ENCODE measurements at regions not wholly inside any gene's neighbourhood (a gene's known extent, or its start where the extent isn't known, plus 50 kb on each side); places are given as distances from the start of the nearest gene placed in this dataset.
"Not testable (repeated sequence)": the region's sequence is repeated elsewhere in the genome, so short reads cannot be mapped to it uniquely, and the experiment has no call there.

DNA sequence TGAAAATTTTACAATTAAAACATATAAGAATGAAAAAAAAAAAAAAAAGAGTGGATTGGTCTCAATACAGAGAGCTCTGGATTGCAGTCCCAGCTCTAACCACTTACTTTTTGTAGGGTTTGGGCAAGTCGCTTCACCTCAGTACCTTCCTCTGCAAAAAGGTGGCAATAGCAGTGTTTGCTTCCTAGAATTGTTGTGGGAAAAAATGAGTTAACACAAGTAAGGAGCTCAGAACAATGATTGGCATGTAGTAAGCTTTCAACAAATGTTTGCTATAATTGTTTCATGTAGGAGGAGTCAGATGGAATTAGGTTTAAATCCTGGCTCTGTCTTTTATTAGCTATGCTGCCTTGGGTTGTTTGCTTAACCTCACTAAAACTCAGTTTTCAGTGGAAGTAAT is 425.2 kb upstream of the TBL1XR1 start:
- DNase-seq (ENCODE audit: low read depth, low spot score): no peak

GRCh38 chr3:177622982-177623617 is 425.8 kb upstream of the TBL1XR1 start:
- no peak for DNase-seq (ENCODE audit: low read depth, low spot score)

GRCh38 chr3:177624528-177625495 is 427.5 kb upstream of the TBL1XR1 start:
- DNase-seq (ENCODE audit: low read depth, low spot score): no peak

- DNase-seq (ENCODE audit: low read depth, low spot score): no peak
Observed at GRCh38 chr3:177626045-177626444, 428.8 kb upstream of the TBL1XR1 start.

DNA sequence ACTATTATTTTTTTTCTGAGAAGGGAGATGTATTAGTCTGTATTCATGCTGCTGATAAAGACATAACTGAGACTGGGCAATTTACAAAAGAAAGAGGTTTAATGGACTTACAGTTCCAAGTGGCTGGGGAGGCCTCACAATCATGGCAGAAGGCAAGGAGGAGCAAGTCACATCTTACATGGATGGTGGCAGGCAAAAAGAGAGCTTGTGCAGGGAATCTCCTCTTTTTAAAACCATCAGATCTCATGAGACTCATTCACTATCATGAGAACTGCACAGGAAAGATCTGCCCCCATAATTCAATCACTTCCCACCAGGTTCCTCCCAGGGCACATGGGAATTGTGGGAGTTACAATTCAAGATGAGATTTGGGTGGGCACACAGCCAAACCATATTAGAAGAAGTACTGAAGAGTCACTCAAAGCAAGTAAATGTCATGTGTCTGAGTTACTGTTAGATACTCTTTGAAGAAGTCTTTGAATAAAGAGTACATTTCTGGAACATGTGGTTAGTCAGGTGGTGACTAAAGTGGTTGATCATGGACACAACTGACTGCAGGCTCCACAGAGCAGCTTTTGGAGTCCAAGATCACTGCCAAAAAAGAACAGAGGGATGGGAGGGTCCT is 430.9 kb upstream of the TBL1XR1 start:
- DNase-seq (ENCODE audit: low read depth, low spot score): not testable (repeated sequence)

- no peak for DNase-seq (ENCODE audit: low read depth, low spot score)
Observed at GRCh38 chr3:177629276-177629675, 432.0 kb upstream of the TBL1XR1 start.

GRCh38 chr3:177633671-177634207 is 436.5 kb upstream of the TBL1XR1 start:
- peak; percentile 70 for DNase-seq (ENCODE audit: low read depth, low spot score)

DNA sequence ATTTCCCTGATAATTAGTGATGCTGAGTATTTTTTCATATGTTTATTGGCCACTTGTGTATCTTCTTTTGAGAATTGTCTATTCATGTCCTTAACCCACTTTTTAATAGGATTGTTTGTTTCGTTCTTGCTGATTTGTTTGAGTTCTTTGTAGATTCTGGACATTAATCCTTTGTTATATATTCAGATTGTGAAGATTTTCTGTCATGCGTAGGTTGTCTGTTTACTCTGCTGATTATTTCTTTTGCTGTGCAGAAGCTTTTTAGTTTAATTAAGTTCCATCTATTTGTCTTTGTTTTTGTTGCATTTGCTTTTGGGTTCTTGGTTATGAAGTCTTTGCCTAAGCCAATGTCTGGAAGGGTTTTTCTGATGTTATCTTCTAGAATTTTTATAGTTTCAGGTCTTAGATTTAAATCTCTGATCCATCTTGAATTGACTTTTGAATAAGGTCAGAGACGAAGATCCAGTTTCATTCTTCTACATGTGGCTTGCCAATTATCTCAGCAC is 438.4 kb upstream of the TBL1XR1 start:
- DNase-seq (ENCODE audit: low read depth, low spot score): not testable (repeated sequence)

- no peak for DNase-seq (ENCODE audit: low read depth, low spot score)
Observed at GRCh38 chr3:177640319-177640965, 443.2 kb upstream of the TBL1XR1 start.

DNA sequence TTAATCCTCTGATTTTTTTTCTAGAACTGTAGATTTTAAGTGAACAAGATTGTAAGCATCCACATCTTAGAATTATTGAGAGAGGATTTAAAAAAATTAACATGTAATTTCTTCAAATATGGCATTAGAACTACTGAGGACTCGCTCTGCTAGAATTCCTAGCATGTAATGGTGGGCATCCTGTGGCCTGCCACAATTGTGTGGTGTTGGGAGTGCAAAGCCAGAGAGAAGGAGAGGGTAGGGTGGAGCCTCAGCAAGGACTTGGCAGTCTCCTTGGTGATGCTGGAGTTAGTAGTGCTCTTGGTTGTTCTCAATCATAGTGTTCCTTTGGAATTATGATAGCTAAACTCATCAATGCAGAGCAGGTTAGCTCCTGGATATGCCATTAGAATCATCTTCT is 443.9 kb upstream of the TBL1XR1 start:
- no peak for DNase-seq (ENCODE audit: low read depth, low spot score)

DNA sequence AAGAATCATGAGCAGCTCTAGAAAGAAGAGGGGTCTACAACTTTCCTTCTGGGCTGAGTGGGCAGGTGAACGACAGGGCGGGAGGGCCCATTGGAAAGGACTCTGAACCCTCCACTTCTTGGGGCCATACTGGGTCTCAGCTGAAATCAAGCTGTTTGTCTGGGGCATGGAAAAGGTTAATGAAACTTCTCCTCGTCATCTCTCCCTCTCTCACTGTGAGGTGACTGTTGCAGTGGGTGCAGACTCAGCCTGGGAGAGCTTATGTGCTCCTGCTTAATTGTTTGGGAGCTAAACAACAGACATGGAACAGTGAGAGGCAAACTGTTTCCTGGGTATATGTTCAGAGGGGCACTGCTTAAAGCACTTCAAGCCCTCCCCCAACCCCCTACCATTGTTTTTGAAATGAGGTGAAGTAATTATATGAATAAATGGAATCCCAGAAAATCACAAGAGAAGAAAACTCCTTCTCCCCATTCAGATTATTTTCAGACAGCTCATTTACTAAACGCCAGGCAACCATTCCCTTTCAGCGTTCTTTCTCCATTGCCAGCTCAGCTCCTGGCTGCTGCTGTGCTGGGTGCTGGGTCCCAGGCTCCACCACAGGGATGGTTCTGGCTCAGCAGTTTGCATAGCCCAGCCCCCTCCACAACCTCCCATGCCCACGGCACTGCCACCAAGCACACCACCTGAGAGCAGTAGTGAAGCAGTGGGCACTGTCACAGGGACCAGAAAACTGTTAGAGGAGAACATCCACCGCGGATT is 444.9 kb upstream of the TBL1XR1 start:
- no peak for DNase-seq (ENCODE audit: low read depth, low spot score)

- no peak for DNase-seq (ENCODE audit: low read depth, low spot score)
Observed at GRCh38 chr3:177642804-177643125, 445.5 kb upstream of the TBL1XR1 start.

GRCh38 chr3:177646749-177647148 is 449.5 kb upstream of the TBL1XR1 start:
- no peak for DNase-seq (ENCODE audit: low read depth, low spot score)

GRCh38 chr3:177647341-177647740 is 450.1 kb upstream of the TBL1XR1 start:
- DNase-seq (ENCODE audit: low read depth, low spot score): no peak

DNA sequence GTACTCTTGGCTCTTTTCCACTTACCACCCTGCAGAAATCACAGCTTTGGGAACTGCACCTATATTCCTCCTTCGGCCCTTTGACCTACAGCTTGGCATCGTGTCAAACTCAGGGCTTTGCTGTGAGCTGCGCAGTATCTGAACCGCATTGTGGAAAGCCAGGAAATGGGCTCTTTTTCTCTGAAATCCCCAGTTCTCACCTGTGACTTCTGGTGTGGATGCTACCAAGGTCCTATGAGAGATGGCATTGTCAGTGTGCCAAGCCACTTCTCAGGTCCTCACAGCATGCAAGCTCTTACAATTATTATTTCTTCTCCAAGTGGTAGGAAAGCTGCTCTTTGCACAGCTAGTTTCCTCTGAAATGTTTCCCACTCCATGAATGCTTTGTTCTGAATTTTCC is 450.6 kb upstream of the TBL1XR1 start:
- no peak for DNase-seq (ENCODE audit: low read depth, low spot score)

GRCh38 chr3:177652556-177653291 is 455.4 kb upstream of the TBL1XR1 start:
- no peak for DNase-seq (ENCODE audit: low read depth, low spot score)

DNA sequence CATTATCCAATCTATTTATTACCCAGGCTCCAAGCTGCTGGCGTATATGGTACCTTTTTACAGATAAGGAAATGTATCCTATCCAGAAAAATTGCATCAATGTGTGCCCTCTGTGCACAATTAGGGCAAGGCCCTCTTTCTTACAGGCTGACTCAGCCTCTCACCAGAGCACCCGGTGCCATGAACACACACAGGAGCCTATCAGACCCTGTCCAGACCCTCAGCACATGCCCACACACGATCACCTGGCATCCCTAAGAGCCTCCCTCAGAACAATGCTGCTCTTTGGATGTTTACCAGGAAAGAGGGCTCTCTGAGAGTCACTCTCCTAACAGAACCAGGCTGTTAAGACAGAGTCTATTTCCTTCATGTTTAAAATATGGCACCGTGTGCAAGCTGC is 460.0 kb upstream of the TBL1XR1 start:
- no peak for DNase-seq (ENCODE audit: low read depth, low spot score)

DNA sequence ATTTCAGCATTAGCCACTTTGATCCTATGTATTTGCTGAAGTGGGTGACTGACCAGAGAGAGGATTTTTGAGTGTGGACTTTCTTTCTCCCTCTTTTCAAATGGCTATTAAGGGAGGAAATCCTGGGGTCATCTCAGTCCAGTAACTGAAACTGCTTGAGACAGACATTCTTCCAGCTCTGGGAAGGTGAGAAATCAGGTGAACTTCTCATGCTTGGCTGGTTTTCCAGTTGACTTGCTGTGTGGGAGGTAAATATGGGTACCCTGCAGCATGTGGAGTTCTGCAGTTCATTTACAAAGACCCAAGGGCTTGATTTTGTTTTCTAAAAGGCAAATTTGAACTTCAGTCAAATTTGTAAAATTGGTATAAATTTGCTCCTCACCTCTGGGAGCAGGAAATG is 461.1 kb upstream of the TBL1XR1 start:
- no peak for DNase-seq (ENCODE audit: low read depth, low spot score)

DNA sequence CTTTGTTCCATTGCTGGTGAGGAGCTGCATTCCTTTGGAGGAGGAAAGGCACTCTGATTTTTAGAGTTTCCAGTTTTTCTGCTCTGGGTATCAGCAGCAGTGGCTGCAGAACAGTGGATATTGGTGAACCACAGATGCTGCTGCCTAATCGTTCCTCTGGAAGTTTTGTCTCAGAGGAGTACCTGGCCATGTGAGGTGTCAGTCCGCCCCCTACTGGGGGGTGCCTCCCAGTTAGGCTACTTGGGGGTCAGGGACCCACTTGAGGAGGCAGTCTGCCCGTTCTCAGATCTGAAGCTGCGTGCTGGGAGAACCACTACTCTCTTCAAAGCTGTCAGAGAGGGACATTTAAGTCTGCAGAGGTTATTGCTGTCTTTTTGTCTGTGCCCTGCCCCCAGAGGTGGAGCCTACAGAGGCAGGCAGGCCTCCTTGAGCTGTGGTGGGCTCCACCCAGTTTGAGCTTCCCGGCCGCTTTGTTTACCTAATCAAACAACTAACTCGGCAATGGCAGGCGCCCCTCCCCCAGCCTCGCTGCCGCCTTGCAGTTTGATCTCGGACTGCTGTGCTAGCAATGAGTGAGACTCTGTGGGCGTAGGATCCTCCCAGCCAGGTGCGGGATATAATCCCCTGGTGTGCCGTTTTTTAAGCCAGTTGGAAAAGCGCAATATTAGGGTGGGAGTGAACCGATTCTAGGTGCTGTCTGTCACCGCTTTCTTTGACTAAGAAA is 467.3 kb upstream of the TBL1XR1 start:
- not testable (repeated sequence) for DNase-seq (ENCODE audit: low read depth, low spot score)

Data from smooth muscle cell of the brain vasculature (primary cell).